ENCODE measurements at regions not wholly inside any gene's neighbourhood (a gene's known extent, or its start where the extent isn't known, plus 50 kb on each side); places are given as distances from the start of the nearest gene placed in this dataset.

DNA sequence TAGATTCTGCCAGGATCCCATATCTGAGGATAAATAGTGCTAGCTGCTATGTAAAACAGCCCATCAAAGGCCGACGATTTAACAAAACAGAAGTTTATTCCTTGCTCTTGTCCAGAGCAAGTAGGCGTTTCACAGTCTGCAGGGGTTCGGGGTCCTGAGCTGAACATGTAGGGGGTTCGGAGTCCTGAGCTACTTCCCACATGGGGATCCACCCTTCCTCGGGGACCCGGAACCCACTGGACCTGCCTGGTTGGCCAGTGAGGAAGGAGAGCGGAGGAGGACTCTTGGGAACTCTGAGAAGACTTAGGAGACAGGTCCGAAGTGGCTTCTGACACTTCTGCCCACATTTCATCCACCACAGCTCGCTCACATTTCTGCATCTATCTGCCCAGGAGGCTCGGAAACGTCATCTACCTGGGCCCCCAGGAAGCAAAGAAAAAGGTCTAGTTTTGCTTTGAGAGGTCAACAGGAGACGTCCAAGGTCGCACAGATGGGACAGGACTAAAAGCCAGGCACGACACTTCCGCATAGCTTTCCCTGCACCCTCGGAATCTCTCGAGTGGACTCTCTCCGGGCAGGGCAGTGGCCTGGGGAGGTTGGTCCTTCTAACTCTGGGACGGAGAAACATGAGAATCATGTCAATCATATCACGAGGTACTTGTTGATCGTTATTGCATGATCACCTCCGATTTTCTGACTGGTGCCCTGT lies 86.4 kb downstream of the MICALL2 start:
- Histone ChIP-seq H3K9me3 (no peaks in the 10 kb centered on the region), H3K4me3 (no peak overlapping the region), H3K4me1 (no peaks in the 10 kb centered on the region), H3K36me3 (no peaks in the 10 kb centered on the region), H3K27me3 (peaks cover 17% of the 10 kb centered on the region), H3K27ac (no peak overlapping the region)
- TF ChIP-seq, protein P1, sequence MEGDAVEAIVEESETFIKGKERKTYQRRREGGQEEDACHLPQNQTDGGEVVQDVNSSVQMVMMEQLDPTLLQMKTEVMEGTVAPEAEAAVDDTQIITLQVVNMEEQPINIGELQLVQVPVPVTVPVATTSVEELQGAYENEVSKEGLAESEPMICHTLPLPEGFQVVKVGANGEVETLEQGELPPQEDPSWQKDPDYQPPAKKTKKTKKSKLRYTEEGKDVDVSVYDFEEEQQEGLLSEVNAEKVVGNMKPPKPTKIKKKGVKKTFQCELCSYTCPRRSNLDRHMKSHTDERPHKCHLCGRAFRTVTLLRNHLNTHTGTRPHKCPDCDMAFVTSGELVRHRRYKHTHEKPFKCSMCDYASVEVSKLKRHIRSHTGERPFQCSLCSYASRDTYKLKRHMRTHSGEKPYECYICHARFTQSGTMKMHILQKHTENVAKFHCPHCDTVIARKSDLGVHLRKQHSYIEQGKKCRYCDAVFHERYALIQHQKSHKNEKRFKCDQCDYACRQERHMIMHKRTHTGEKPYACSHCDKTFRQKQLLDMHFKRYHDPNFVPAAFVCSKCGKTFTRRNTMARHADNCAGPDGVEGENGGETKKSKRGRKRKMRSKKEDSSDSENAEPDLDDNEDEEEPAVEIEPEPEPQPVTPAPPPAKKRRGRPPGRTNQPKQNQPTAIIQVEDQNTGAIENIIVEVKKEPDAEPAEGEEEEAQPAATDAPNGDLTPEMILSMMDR (IDR thresholded peaks at IDR 0.05) = no peak
- no peak for DNase-seq (ENCODE audit: low spot score in 2 of 2)
- intact Hi-C loops (cut with DNase I) = no loop called here

GRCh38 chr7:1377111-1377909 lies 82.0 kb downstream of the MICALL2 start:
- Histone ChIP-seq H3K27ac (no peak overlapping the region), H3K9me3 (no peaks in the 10 kb centered on the region), H3K4me3 (no peak overlapping the region), H3K4me1 (no peaks in the 10 kb centered on the region), H3K36me3 (no peaks in the 10 kb centered on the region), H3K27me3 (no peaks in the 10 kb centered on the region)
- no peak for DNase-seq (ENCODE audit: low spot score in 2 of 2)
- intact Hi-C loops (cut with DNase I) = no loop called here
- TF ChIP-seq, protein P1 (IDR thresholded peaks at IDR 0.05) = no peak

DNA sequence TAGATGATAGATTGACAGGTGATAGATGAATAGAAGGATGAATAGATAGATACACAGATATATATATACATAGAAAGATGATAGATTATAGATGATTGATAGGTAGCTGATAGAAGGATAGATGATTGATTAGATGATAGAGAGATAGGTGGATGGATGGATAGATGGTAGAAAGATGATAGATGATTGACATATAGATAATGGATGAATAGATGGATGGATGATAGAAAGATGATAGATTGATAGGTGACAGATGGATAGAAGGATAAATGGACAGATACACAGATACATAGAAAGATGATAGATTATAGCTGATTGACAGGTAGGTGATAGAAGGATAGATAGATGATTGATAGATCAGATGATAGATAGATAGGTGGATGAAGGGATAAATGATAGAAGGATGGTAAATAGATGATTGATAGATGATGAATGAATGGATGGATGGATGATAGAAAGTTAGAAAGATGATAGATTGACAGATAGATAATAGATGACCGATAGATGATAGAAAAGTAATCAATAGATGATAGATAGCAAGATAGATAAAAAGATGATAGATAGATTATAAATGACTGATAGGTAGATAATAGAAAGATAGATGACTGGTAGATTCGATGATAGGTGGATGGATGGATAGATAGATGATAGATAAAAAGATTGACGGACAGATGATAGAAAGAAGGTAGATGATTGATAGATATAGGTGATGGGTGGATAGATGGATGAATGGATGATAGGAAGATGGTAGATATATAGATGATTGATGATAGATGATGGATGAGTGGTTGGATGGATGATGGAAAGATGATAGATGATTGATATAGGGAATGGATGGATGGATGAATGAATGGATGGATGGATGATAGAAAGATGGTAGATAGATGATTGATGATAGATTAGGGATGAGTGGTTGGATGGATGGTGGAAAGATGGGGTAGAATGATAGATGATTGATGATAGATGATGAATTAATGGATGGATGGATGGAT lies 80.4 kb downstream of the MICALL2 start:
- TF ChIP-seq, protein P1 (IDR thresholded peaks at IDR 0.05) = no peak
- Histone ChIP-seq H3K4me1 (no peaks in the 10 kb centered on the region), H3K27ac (no peak overlapping the region), H3K9me3 (no peaks in the 10 kb centered on the region), H3K4me3 (no peak overlapping the region), H3K27me3 (no peaks in the 10 kb centered on the region), H3K36me3 (no peaks in the 10 kb centered on the region)
- DNase-seq (ENCODE audit: low spot score in 2 of 2) = no peak
- intact Hi-C loops (cut with DNase I) = no loop called here

DNA sequence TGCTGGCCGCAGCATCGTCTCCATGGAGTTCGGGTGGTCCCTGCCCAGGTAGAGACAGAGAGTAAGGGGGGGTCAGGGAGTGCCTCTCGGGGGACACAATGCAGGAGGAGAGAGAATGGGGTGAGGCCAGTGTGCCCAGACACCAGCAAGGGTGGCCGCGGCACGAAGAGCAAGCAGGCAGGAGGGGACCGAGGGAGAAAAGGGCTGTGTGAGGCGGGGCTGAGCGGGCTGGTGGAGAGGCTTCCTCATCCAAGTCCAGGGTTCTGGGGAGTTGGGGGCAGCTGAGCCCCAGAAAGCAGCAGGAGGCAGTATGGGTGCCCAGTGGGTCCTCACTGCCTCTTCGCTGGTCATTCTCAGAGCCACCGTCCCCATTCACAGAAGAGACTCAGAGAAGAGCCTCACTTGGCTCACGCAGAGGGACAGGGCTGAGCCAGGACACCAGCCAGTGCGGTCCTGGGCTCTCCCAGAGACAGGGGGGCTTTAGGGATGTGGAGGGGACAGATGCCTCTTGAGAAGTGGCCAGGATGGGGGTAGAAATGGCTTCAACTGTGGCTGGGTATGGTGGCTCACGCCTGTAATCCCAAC lies 78.9 kb downstream of the MICALL2 start:
- Histone ChIP-seq H3K4me1 (no peaks in the 10 kb centered on the region), H3K36me3 (no peaks in the 10 kb centered on the region), H3K27ac (no peak overlapping the region), H3K9me3 (no peaks in the 10 kb centered on the region), H3K4me3 (no peak overlapping the region), H3K27me3 (no peaks in the 10 kb centered on the region)
- TF ChIP-seq, protein P1 (IDR thresholded peaks at IDR 0.05) = no peak
- intact Hi-C loops (cut with DNase I) = no loop called here
- no peak for DNase-seq (ENCODE audit: low spot score in 2 of 2)

Data from ascending aorta (tissue), 2 donors.